NCI-H1417 treated with DMSO at 0.1 percent for 48 hours (cell line): ENCODE measurements at regions not wholly inside any gene's neighbourhood (a gene's known extent, or its start where the extent isn't known, plus 50 kb on each side); places are given as distances from the start of the nearest gene placed in this dataset.

ENCODE experiments used
- DNase-seq: peaks from one replicate; lab custom pipeline; 2025; lab: John Stamatoyannopoulos, UW

- DNase-seq, result no peak
These were observed 205.7 kb upstream of the PUM3 start for GRCh38 chr9:3049636-3050035.

GRCh38 chr9:3047912-3048311 is 204.0 kb upstream of the PUM3 start:
- no peak for DNase-seq

DNA sequence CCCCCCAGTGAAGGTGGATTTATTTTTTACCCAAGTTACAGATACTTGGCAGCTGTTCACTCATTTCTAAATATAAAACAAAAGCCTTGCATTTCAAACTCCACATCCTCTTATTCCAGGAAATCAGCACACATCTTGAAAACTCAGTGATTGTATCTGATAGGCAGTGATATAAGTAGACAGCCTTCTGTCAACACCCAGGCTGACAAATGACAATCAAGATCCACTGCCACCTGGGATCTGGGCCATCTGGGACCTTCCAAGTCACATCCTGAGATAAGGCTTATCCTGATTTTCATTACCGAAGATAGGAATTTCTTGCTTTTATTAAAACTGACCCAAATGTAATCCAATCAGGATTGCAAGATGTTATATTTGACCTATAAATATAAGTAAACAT is 201.3 kb upstream of the PUM3 start:
- DNase-seq, result no peak

DNA sequence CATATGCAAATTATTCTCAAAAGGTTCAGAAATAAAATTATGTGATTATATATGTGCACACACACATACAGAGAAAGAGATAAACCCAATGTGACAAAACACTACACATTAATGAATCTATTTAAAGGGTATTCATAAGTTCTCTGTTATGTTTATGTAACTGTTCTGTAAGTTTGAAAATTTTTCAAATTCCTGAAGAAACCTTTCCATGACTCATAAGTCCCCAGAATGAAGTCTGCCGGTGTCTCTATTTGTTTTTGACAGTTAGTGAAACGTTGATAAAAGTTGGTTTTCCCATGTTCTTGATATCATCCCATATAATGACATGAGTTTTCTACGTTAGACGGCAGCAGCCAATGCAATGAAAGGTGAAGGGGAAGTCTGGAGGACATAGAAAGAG is 199.5 kb upstream of the PUM3 start:
- DNase-seq, result no peak

DNA sequence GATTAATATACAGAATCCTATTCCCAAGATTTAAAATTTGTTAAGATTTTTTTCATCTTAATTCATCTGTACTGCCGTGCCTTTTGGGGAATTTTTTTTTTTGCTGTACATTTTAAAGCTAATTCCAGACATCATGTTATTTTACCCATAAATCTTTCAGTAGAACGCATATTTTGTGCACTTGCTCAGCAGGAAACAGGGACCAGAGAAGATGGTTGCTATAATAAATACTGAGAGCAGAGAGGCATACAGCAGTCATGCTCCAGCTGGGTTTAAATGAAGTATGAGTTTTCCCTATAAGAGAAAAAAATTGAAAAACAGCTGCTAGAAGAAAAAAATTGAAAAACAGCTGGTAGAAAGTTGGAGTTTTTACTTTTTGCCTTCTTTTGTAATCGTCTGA is 196.9 kb upstream of the PUM3 start:
- DNase-seq, result no peak

DNA sequence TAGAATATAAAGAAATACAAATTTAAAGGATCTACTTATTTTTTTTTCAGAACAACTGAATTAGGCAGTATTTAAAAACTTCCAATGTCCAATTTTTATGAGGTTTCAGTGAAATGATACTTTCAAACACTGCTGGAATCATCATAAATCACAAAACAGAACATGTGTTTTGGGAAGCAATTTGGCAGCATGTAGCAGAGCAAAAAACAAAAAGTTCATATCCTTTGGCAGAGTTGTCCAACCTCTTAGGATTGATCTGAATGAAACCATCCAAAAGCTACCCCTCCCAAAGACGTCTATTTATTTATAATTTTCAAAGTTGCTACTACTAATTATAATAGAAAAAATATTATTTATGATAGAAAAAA is 192.4 kb upstream of the PUM3 start:
- DNase-seq, result no peak

DNA sequence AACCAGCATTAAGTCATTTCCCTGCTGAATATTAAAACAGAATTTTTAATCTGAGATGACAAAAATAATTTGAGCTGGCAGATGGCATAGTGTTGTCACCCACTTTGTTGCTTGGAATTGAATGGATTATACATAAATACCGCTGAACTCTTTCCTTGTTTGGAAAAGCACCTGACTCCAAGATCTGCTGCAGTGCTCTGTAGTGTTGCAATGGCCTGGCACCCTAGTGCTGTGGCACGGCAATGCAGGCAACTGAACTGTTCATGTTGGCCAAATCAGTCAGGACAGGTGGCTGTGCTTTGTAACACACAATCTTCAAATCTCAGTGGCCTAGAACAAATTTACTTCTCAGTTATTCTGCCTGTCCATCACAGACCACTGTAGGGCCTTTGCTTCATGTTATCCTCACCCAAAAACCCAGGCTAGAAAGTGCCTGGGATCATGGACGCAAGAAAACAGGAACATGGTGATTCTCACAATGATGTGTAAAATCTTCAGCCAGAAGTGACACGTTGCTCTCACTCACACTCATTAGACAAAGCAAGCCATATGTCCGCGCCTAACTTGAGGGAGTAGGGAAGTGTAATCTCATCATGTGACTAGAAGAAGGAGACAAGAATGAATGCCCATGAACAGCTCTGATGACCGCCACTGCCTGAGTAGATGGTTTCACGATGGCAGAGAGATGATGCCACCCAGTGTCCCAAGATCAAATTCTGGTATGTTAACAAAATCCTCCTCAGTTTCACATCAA is 191.9 kb upstream of the PUM3 start:
- no peak for DNase-seq

DNA sequence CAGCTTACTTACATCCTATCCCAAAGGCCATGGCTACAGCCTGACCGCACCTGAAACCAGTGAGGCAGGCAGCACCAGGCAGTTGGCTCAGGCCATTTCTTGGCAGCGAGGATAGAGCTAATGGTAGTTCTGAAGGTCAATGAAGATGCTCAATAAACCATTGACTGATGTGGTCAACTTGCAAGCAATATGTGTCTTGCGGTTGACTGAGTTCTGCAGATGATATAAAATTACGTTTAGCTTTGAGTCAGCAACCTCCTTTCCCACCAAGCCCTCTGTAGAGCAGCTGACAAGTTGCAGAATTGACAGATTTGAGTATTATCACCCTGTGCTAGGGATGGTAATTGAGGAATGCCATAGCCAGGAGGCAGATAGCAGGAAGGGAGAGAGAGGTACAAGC is 189.0 kb upstream of the PUM3 start:
- DNase-seq, result no peak

DNA sequence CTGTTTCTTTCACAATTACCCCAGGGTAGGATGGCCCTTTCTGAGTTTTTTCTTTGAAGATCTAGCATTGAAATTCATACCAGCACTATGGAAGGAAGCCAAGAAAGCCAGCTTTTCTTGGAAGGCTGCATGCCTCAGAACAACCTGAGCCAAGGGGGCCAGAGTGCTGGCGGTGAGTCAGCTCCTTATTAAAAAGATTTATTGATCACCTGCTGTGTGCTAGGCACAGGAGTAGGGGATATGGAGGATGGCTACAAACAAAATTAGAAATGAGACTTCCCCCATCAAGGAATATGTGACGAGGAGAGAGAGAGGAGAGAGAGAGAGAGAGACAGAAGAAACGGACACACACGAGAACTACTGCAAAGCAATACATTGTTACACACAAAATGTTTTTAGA is 184.6 kb upstream of the PUM3 start:
- DNase-seq, result no peak

- no peak for DNase-seq
These were observed 183.3 kb upstream of the PUM3 start for GRCh38 chr9:3027210-3027609.

DNA sequence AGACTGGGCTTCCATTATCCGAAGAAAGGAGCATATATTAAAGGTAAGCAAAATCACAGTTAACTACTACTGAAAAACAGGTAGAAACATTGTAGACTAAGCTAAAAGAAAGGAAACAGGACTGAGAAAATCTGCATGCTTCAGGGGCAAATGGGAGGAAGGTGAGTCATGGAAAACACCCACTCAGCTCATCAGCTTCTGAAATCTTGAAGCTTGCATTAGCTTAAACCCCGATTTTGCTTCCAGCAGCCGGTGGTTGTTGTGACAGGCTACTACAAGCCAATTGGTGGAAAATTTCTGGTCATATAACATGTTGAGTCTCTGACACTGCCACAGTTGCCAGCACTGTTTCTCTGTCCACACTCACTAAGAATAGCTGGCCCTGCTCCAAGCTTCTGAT is 179.6 kb upstream of the PUM3 start:
- DNase-seq, result no peak

DNA sequence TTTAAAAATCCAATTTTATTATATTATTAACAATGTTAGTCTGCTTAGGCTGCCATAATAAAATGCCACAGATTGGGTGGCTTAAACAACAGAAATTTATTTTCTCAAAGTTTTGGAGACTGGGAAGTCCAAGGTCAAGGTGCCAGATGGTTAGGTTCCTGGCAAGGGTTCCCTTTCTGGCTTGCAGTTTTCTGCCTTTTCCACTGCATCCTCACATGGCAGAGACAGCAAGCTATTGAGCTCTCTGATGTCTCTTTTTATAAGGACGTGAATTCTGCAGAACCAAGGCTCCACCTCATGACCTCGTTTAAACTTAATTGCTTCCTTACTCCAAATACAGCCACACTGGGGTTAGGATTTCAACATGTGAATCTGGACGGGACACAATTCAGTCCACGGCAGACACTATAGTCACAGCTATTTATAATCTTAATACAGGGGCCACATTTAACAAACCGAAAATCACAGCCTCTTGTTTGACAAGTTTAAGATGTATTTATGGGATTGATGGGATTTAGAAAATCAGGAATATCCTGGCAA is 174.9 kb upstream of the PUM3 start:
- no peak for DNase-seq

DNA sequence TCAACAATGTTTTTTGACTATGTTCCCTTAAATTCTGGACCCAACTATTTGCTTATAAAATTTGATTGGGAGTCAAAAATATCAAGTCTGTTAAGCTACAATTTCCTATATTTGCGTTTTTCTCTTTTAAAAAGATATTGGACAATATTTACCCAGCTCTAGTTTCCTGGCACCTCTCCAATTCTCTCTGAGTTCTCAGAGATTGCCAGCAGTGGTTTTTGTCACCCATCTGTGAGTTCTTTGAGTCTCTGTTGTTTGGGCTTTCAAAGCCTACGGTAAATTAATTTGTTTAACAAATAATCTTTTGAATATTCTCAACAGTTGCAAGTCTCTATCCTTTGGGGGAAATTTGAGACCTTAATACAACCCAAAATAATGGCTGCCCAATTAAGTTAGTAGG is 174.2 kb upstream of the PUM3 start:
- DNase-seq, result no peak

GRCh38 chr9:3014178-3014577 is 170.3 kb upstream of the PUM3 start:
- DNase-seq, result no peak

- no peak for DNase-seq
These were observed 168.9 kb upstream of the PUM3 start for GRCh38 chr9:3012842-3013241.

DNA sequence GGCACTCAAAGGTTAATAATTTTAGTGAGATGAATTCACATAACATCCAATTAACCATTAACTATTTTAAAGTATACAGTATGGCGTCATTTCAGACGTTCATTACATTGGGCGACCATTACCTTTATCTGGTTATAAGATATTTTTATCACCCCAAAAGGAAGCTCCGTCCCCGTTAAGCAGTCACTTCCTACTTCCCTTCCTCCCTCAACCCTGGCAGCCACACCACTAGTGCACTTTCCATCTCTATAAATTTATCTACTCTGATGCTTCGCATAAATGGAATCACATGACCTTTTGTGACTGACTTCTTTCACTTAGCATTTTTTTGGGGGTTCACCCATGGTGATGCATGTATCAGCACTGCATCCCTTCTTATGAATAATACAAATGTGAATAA is 168.3 kb upstream of the PUM3 start:
- DNase-seq, result no peak

GRCh38 chr9:3008091-3008490 is 164.2 kb upstream of the PUM3 start:
- no peak for DNase-seq

- no peak for DNase-seq
These were observed 163.4 kb upstream of the PUM3 start for GRCh38 chr9:3007326-3007725.

DNA sequence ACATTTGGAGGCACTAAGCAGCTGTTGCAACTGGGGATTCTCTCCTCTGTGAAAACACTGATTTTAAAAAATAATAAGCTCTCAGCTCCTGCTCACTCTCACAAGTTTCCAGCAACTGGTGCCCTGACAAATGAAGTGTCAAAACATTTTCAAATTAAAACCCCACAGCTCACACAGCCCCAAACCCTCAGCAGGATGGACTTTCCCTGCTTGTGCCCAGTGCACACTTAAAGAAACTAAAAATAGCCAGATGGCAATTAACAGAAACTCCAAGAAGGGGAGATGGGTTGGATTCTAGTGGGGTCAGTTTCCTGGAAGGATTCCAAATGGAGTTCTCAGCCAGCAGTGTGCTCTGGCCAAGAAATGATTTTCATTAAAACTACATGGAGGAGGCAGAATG is 163.0 kb upstream of the PUM3 start:
- DNase-seq, result no peak

GRCh38 chr9:3004572-3004971 is 160.7 kb upstream of the PUM3 start:
- DNase-seq, result no peak

DNA sequence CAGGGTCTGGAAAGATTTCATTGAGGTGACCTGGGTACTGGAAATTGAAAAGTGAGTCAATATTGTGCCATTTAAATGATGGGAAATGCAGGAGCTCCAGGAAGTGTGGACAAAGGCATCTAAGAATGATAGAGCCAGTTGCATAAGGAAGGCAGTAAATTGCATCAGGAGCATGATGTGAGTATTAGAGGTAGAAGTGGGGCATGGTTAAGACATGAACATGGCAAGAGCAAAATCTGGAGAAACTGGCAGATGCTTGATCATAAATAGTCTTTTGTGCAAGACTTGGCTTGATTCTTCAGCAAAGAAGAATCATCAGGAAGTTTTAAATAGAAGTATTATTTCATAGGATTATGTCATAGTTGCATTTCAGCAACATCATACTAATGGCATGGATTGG is 157.4 kb upstream of the PUM3 start:
- DNase-seq, result no peak

- DNase-seq, result no peak
These were observed 148.5 kb upstream of the PUM3 start for GRCh38 chr9:2992427-2992826.

GRCh38 chr9:2991292-2991691 is 147.4 kb upstream of the PUM3 start:
- DNase-seq, result no peak

DNA sequence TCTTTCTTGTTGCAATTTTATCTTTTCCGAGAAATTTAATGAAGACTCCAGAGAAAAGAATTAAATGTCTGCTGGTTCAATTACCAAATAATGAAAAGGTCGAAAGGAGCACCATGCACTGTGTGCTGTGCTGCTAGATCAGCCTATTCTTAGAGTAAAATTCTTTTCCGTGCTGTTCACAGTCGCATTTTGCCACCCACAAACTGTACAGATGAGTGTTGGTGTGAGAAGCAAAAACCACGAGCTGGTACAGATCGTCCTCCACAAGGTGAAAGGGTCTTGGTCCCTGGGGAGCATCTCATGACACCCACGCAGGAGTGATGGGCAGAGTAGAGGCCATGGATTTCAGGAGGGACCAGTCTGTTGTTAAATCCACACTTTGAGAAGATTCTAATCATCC is 143.8 kb upstream of the PUM3 start:
- no peak for DNase-seq
